ENCODE measurements at regions not wholly inside any gene's neighbourhood (a gene's known extent, or its start where the extent isn't known, plus 50 kb on each side); places are given as distances from the start of the nearest gene placed in this dataset.

DNA sequence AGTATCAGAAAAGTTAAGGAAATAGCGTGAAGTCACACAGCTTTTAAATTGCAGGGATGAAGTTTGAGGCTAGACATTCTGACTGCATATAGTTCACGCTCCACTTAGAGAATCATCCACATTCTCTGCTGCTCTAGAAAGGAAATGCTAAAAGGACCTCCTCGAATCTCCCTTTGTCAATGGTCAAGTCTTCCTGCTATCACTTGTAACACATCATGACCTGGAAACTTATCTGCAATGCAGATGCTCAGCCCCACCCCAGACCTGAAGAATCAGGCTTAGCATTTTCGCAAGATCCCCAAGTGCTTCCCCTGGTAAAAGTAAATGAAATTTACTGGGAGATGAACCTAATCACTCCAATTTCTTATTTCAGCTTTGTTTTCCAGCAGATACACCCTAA, 372.1 kb downstream of the LIG4 start:
- Histone ChIP-seq H3K4me3 (no peak overlapping the region), H3K36me3 (no peaks in the 10 kb centered on the region), H3K27ac (no peak overlapping the region), H3K4me1 (no peaks in the 10 kb centered on the region), H3K27me3 (no peaks in the 10 kb centered on the region), H3K9me3 (no peaks in the 10 kb centered on the region)
- TF ChIP-seq POLR2AphosphoS5 (IDR thresholded peaks at IDR 0.05) (no peak), EP300 (IDR thresholded peaks at IDR 0.05) (no peak), POLR2A (IDR thresholded peaks at IDR 0.05) (no peak)
- TF ChIP-seq, protein P1, sequence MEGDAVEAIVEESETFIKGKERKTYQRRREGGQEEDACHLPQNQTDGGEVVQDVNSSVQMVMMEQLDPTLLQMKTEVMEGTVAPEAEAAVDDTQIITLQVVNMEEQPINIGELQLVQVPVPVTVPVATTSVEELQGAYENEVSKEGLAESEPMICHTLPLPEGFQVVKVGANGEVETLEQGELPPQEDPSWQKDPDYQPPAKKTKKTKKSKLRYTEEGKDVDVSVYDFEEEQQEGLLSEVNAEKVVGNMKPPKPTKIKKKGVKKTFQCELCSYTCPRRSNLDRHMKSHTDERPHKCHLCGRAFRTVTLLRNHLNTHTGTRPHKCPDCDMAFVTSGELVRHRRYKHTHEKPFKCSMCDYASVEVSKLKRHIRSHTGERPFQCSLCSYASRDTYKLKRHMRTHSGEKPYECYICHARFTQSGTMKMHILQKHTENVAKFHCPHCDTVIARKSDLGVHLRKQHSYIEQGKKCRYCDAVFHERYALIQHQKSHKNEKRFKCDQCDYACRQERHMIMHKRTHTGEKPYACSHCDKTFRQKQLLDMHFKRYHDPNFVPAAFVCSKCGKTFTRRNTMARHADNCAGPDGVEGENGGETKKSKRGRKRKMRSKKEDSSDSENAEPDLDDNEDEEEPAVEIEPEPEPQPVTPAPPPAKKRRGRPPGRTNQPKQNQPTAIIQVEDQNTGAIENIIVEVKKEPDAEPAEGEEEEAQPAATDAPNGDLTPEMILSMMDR (IDR thresholded peaks at IDR 0.05) = no peak
- intact Hi-C loops (cut with DNase I; ENCODE audit: low total_unique reads) = no loop called here
- 69 to 77% (median 75%) methylated on average over 4 of the region's 4 CpGs for whole genome bisulfite sequencing, 5 donors
- no peak for DNase-seq

DNA sequence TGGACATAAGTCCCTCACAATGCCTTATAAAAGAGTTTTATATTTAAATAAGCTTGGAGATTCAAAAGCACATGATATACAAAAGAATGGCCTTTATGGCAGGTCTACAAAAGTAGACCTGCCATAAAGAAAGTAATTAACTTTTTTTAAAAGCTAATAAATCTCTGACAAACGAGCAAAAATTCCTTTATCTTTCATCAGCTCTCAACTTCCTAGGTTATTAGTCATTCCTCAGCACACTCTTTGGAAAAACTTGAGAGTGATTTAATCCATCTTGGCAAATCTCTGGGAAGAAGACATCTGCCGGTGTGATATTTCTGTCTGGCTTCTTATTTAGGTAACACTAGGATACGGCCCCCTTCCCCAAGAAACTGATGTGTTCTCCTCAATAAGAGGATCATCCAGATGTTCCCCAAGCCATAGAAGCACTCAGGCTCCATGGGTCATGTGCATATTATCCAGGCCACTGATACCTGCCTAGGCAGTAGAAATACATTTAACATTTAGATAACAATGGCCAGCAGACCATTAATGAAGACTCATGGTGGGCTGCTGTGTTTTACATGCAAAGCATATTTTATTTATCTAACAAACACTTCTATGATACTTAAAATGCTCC, 372.7 kb downstream of the LIG4 start:
- Histone ChIP-seq H3K4me3 (no peak overlapping the region), H3K27ac (no peak overlapping the region), H3K36me3 (no peaks in the 10 kb centered on the region), H3K9me3 (no peaks in the 10 kb centered on the region), H3K4me1 (no peaks in the 10 kb centered on the region), H3K27me3 (no peaks in the 10 kb centered on the region)
- no peak for DNase-seq
- no peak for TF ChIP-seq EP300 (IDR thresholded peaks at IDR 0.05)
- TF ChIP-seq, protein P1 (IDR thresholded peaks at IDR 0.05) = no peak
- TF ChIP-seq POLR2AphosphoS5 (IDR thresholded peaks at IDR 0.05) = no peak
- TF ChIP-seq POLR2A (IDR thresholded peaks at IDR 0.05) = no peak
- 36 to 48% (median 43%) methylated on average over 3 of the region's 3 CpGs for WGBS, 5 donors
- intact Hi-C loops (cut with DNase I; ENCODE audit: low total_unique reads) = no loop called here

DNA sequence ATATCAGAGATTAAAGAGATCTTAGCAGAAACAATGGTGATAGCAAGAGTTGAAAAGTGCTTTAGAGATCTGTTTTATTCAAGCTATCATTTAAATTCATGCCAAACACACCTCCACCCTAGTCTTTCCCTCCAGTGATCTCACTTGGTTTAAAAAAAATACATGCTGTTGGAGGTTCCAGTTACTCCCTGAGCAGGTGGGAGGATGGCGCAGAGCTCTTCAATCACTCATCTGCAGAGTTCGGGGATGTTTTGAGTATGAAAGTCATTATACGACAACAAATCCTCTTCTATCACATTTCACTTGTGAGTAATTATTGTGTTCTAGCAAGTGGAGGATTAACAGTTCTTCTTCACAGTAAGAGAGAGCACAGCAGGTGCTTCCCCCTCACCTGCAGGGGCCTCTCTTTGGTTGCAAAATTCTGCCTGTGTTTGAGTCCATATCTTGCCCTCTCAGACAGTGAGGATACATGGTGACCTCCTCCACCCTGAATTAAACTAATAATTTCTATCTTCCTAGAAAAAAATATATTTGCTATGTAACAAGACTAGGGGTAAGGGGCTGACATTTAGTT, 376.7 kb downstream of the LIG4 start:
- Histone ChIP-seq H3K9me3 (no peaks in the 10 kb centered on the region), H3K36me3 (no peaks in the 10 kb centered on the region), H3K4me1 (no peaks in the 10 kb centered on the region), H3K27ac (no peak overlapping the region), H3K27me3 (no peaks in the 10 kb centered on the region), H3K4me3 (no peak overlapping the region)
- DNase-seq = no peak
- TF ChIP-seq, protein P1 (IDR thresholded peaks at IDR 0.05) = no peak
- TF ChIP-seq EP300 (IDR thresholded peaks at IDR 0.05) (no peak), POLR2A (IDR thresholded peaks at IDR 0.05) (no peak), POLR2AphosphoS5 (IDR thresholded peaks at IDR 0.05) (no peak)
- intact Hi-C loops (cut with DNase I; ENCODE audit: low total_unique reads) = no loop called here
- 60 to 68% (median 64%) methylated on average over 3 of the region's 3 CpGs for WGBS, 5 donors

DNA sequence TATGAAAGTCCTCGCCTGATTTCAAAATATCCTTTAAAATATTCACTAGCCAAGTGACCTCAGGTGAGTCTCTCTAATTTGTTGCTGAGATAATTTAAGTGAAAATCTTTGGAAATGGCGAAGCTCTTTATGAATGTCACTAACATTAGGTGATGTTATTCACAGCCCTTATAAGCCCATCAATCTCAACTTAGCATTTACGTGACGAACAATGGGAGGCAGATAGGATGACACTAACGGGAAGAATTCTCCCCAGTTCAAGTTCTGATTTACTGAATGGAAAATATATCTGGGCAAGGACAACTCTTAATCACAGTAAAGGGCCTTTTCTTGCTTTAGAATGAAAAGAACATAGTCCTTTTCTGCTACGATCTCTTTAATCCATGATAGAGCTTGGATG, 378.7 kb downstream of the LIG4 start:
- Histone ChIP-seq H3K9me3 (no peaks in the 10 kb centered on the region), H3K36me3 (no peaks in the 10 kb centered on the region), H3K27me3 (no peaks in the 10 kb centered on the region), H3K27ac (no peak overlapping the region), H3K4me3 (no peak overlapping the region), H3K4me1 (no peaks in the 10 kb centered on the region)
- WGBS, 5 donors = 80 to 88% (median 80%) methylated on average over 6 of the region's 6 CpGs
- no peak for DNase-seq
- intact Hi-C loops (cut with DNase I; ENCODE audit: low total_unique reads) = no loop called here
- TF ChIP-seq EP300 (IDR thresholded peaks at IDR 0.05) (no peak), POLR2AphosphoS5 (IDR thresholded peaks at IDR 0.05) (no peak), POLR2A (IDR thresholded peaks at IDR 0.05) (no peak)
- TF ChIP-seq, protein P1 (IDR thresholded peaks at IDR 0.05) = no peak
